Smooth muscle cell (in vitro differentiated cells): ENCODE measurements at regions not wholly inside any gene's neighbourhood (a gene's known extent, or its start where the extent isn't known, plus 50 kb on each side); places are given as distances from the start of the nearest gene placed in this dataset.

Experiments
- DNase-seq: peaks from one replicate; lab custom pipeline; 2025; ENCODE audit not compliant: unreplicated experiment; lab: John Stamatoyannopoulos, UW
- H2AFZ ChIP-seq: fragments of 200-600 bp; sonication (generic); 2 replicates; pipeline ENCODE4 v1.6.0; 2016; ENCODE audit warnings: antibody characterized with exemption, low read depth, mild to moderate bottlenecking
- H3F3A ChIP-seq: fragments of 200-600 bp; sonication (generic); 2 replicates; pipeline ENCODE4 v1.6.0; 2017; ENCODE audit warnings: antibody characterized with exemption, low read depth
- H3K27ac ChIP-seq: fragments of 200-600 bp; sonication (generic); 2 replicates; pipeline ENCODE4 v1.5.1; 2016; ENCODE audit warnings: low read depth, mild to moderate bottlenecking
- H3K27me3 ChIP-seq: fragments of 200-600 bp; sonication (generic); 2 replicates; pipeline ENCODE4 v1.6.1; 2016; ENCODE audit warnings: low read depth, mild to moderate bottlenecking
- H3K36me3 ChIP-seq: fragments of 200-600 bp; sonication (generic); 2 replicates; pipeline ENCODE4 v1.5.1; 2016; ENCODE audit warnings: low read depth
- H3K4me1 ChIP-seq: fragments of 200-600 bp; sonication (generic); 2 replicates; pipeline ENCODE4 v1.5.1; 2016; ENCODE audit warnings: low read depth
- H3K4me2 ChIP-seq: fragments of 200-600 bp; sonication (generic); 2 replicates; pipeline ENCODE4 v1.6.0; 2016; ENCODE audit warnings: mild to moderate bottlenecking
- H3K4me3 ChIP-seq: fragments of 200-600 bp; sonication (generic); 2 replicates; pipeline ENCODE4 v1.5.1; 2016; ENCODE audit warnings: mild to moderate bottlenecking
- H3K79me2 ChIP-seq: fragments of 200-600 bp; sonication (generic); 2 replicates; pipeline ENCODE4 v1.6.0; 2016; ENCODE audit warnings: low read depth, mild to moderate bottlenecking
- H3K9ac ChIP-seq: fragments of 200-600 bp; sonication (generic); 2 replicates; pipeline ENCODE4 v1.6.0; 2016; ENCODE audit warnings: low read depth
- H3K9me3 ChIP-seq: fragments of 200-600 bp; sonication (generic); replicated peaks from 2 replicates; pipeline ENCODE4 v1.5.1; 2016; ENCODE audit warnings: low read depth
- H4K20me1 ChIP-seq: fragments of 200-600 bp; sonication (generic); 2 replicates; pipeline ENCODE4 v1.6.0; 2016; ENCODE audit warnings: low read depth
- WGBS: methylation state at CpG from one replicate; pipeline ENCODE4 v1.1.7; 2016; ENCODE audit warnings: low lambda C conversion rate; 5-methylcytosine and 5-hydroxymethylcytosine counted together
- TF ChIP-seq, protein P1 (sequence below): fragments of 200-600 bp; sonication (generic); IDR thresholded peaks from 2 replicates; pipeline ENCODE4 v1.5.1; 2017; ENCODE audit warnings: borderline replicate concordance, mild to moderate bottlenecking, antibody characterized with exemption; ENCODE audit not compliant: insufficient read depth, poor library complexity, severe bottlenecking

DNA sequence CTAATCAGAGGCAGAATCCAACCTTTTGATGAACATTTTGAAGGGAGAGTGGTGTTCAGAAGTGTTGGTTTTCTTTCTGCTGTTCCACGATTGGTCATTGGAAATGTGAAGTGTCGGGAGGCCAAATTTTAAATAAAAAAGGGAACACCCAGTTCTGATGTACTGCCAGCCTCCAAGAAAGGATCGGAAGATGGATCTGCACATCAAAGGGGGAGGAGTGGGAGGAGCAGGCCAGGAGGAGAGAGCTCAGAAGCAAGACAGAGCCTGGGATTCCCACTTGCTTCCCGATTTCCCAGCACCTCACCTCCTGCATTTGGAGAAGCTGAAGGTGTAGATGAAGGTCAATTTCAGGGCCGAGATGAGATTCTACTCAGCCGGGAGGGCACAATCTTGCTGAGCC, 55.9 kb upstream of the NAA20 start:
- H3K4me3 ChIP-seq: no peak overlapping the region
- no peaks in the 10 kb centered on the region for H4K20me1 ChIP-seq
- H3F3A ChIP-seq: peaks cover 4% of the 10 kb centered on the region
- H3K9ac ChIP-seq: no peak overlapping the region
- H3K36me3 ChIP-seq: no peaks in the 10 kb centered on the region
- peaks cover 9% of the 10 kb centered on the region for H3K4me1 ChIP-seq
- no peaks in the 10 kb centered on the region for H3K9me3 ChIP-seq
- no peak overlapping the region for H2AFZ ChIP-seq
- no peak overlapping the region for H3K4me2 ChIP-seq
- no peak overlapping the region for H3K27ac ChIP-seq
- no peaks in the 10 kb centered on the region for H3K79me2 ChIP-seq
- no peaks in the 10 kb centered on the region for H3K27me3 ChIP-seq
- TF ChIP-seq, protein P1, sequence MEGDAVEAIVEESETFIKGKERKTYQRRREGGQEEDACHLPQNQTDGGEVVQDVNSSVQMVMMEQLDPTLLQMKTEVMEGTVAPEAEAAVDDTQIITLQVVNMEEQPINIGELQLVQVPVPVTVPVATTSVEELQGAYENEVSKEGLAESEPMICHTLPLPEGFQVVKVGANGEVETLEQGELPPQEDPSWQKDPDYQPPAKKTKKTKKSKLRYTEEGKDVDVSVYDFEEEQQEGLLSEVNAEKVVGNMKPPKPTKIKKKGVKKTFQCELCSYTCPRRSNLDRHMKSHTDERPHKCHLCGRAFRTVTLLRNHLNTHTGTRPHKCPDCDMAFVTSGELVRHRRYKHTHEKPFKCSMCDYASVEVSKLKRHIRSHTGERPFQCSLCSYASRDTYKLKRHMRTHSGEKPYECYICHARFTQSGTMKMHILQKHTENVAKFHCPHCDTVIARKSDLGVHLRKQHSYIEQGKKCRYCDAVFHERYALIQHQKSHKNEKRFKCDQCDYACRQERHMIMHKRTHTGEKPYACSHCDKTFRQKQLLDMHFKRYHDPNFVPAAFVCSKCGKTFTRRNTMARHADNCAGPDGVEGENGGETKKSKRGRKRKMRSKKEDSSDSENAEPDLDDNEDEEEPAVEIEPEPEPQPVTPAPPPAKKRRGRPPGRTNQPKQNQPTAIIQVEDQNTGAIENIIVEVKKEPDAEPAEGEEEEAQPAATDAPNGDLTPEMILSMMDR: no peak
- no peak for DNase-seq
- WGBS: 78% methylated on average over 6 of the region's 6 CpGs

- Histone ChIP-seq H3K9me3 (no peaks in the 10 kb centered on the region), H3K9ac (no peak overlapping the region), H2AFZ (no peak overlapping the region), H3K4me3 (no peak overlapping the region), H4K20me1 (no peaks in the 10 kb centered on the region), H3F3A (peaks cover 4% of the 10 kb centered on the region), H3K4me1 (peaks cover 9% of the 10 kb centered on the region), H3K79me2 (no peaks in the 10 kb centered on the region), H3K36me3 (no peaks in the 10 kb centered on the region), H3K4me2 (no peak overlapping the region), H3K27me3 (no peaks in the 10 kb centered on the region), H3K27ac (no peak overlapping the region)
- TF ChIP-seq, protein P1: no peak
- no peak for DNase-seq
- 96% methylated on average over 6 of the region's 6 CpGs for WGBS
Measured at GRCh38 chr20:19962958-19963357, 54.2 kb upstream of the NAA20 start.

GRCh38 chr20:19964289-19965265, 52.6 kb upstream of the NAA20 start:
- H2AFZ ChIP-seq: no peak overlapping the region

More at GRCh38 chr20:19964289-19965265, 52.6 kb upstream of the NAA20 start:
- H3K36me3 ChIP-seq: no peaks in the 10 kb centered on the region
- no peaks in the 10 kb centered on the region for H3K9me3 ChIP-seq
- peak overlapping the region; percentile 77 for H3K27ac ChIP-seq
- DNase-seq: no peak
- H3K79me2 ChIP-seq: no peaks in the 10 kb centered on the region
- H3K4me1 ChIP-seq: peaks cover 9% of the 10 kb centered on the region
- peaks cover 4% of the 10 kb centered on the region for H3F3A ChIP-seq
- H4K20me1 ChIP-seq: no peaks in the 10 kb centered on the region
- H3K27me3 ChIP-seq: no peaks in the 10 kb centered on the region
- no peak overlapping the region for H3K4me3 ChIP-seq
- 40% methylated on average over 15 of the region's 15 CpGs for WGBS
- H3K9ac ChIP-seq: peak overlapping the region; percentile 48
- H3K4me2 ChIP-seq: peak overlapping the region; percentile 51
- TF ChIP-seq, protein P1: no peak
